Transverse colon (tissue), 4 donors: ENCODE measurements at regions not wholly inside any gene's neighbourhood (a gene's known extent, or its start where the extent isn't known, plus 50 kb on each side); places are given as distances from the start of the nearest gene placed in this dataset.

Experiments
- DNase-seq: peaks from one replicate; pipeline ENCODE4 v3.0.0-alpha.2; 2019
- H3K27ac ChIP-seq, 4 donors: fragments of 200-600 bp; sonication (generic); 2 replicates each; pipeline ENCODE4 v1.5.1; 2016 to 2018; ENCODE audit warnings: inconsistent platforms in 4 of 4
- H3K27me3 ChIP-seq: fragments of 200-600 bp; sonication (generic); 2 replicates; pipeline ENCODE4 v1.5.1; 2017; ENCODE audit warnings: inconsistent platforms
- H3K36me3 ChIP-seq, 4 donors: fragments of 200-600 bp; sonication (generic); 2 replicates each; pipeline ENCODE4 v1.5.1; 2017 to 2019; ENCODE audit warnings: inconsistent platforms in 4 of 4
- H3K4me1 ChIP-seq, 4 donors: fragments of 200-600 bp; sonication (generic); 2 replicates each; pipeline ENCODE4 v1.5.1; 2017 to 2020; ENCODE audit warnings: inconsistent platforms in 4 of 4
- H3K4me3 ChIP-seq, 4 donors: fragments of 200-600 bp; sonication (generic); 1 replicate in 1 of 4; 2 replicates in 3 of 4; pipeline versions ENCODE4 v1.5.1 to v1.6.1; 2017 to 2019; ENCODE audit warnings: inconsistent platforms in 4 of 4
- H3K9me3 ChIP-seq, 2 donors: fragments of 200-600 bp; sonication (generic); 2 replicates each; pipeline ENCODE4 v1.5.1; 2017 to 2019; ENCODE audit warnings: inconsistent platforms in 2 of 2
- EP300 ChIP-seq: sonication (generic); formaldehyde crosslinking; IDR thresholded peaks from one replicate; pipeline ENCODE4 v1.6.1; 2017; ENCODE audit warnings: antibody characterized with exemption, low read depth
- POLR2A ChIP-seq: fragments of 450-650 bp; IDR thresholded peaks from one replicate; pipeline ENCODE4 v1.6.1; 2016; ENCODE audit warnings: antibody characterized with exemption, mild to moderate bottlenecking, moderate library complexity
- POLR2AphosphoS5 ChIP-seq, 3 donors: sonication (generic); formaldehyde crosslinking; IDR thresholded peaks; one replicate each; pipeline ENCODE4 v1.6.1; 2016; ENCODE audit warnings: antibody characterized with exemption in 3 of 3
- whole genome bisulfite sequencing, 2 donors: methylation state at CpG; one replicate each; pipeline ENCODE4 v1.1.5; 2018; ENCODE audit warnings: low coverage in 1 of 2; 5-methylcytosine and 5-hydroxymethylcytosine counted together
- in situ Hi-C, 4 donors: fragments of 200-750 bp; cut with MboI; loops; one replicate each; pipeline versions ENCODE4 v1.15.0 to v1.15.1; 2017; ENCODE audit warnings: low sequenced_read_pairs in 3 of 4, low pct_ligation_motif_present in 1 of 4, low pct_unique_long_range_greater_than_20kb in 1 of 4
- intact Hi-C: fragments of 100-400 bp; cut with DNase I; formaldehyde crosslinking; loops from one replicate; pipeline ENCODE4 v1.15.1; 2023; ENCODE audit warnings: low total_unique reads
- TF ChIP-seq, protein P1 (sequence below), 5 experiments: fragments of 200-600 bp in 3 of 5; fragments of 450-650 bp in 2 of 5; sonication (generic) in 3 of 5; IDR thresholded peaks; 1 replicate in 2 of 5; 2 replicates in 3 of 5; pipeline ENCODE4 v1.5.1; 2016 to 2017; ENCODE audit warnings: antibody characterized with exemption in 5 of 5, inconsistent platforms in 3 of 5, mild to moderate bottlenecking in 2 of 5, moderate library complexity in 1 of 5

DNA sequence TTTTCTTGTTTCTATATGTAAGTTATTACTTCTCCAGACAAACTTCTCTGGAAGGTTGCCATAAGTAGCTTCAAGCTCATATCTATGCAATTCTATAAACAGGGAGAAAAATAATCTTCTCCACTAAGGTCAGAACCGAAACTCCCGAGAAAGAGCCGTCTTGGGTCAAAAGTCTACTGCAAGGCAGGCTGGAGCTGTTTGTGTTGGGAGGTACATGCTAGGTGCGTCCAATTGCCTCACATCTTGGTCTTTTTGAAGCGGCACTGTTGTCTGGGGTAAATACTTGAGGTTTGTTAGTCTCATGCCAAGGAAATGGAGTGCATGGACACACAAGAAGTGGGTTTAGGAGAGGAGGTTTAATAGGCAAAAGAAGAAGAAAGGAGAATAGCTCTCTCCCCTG lies 674.7 kb upstream of the TMEM132C start:
- H3K27me3 ChIP-seq: no peaks in the 10 kb centered on the region
- TF ChIP-seq POLR2A (no peak), EP300 (no peak), POLR2AphosphoS5 (IDR thresholded peaks at IDR 0.05) (no peak)
- TF ChIP-seq, protein P1, sequence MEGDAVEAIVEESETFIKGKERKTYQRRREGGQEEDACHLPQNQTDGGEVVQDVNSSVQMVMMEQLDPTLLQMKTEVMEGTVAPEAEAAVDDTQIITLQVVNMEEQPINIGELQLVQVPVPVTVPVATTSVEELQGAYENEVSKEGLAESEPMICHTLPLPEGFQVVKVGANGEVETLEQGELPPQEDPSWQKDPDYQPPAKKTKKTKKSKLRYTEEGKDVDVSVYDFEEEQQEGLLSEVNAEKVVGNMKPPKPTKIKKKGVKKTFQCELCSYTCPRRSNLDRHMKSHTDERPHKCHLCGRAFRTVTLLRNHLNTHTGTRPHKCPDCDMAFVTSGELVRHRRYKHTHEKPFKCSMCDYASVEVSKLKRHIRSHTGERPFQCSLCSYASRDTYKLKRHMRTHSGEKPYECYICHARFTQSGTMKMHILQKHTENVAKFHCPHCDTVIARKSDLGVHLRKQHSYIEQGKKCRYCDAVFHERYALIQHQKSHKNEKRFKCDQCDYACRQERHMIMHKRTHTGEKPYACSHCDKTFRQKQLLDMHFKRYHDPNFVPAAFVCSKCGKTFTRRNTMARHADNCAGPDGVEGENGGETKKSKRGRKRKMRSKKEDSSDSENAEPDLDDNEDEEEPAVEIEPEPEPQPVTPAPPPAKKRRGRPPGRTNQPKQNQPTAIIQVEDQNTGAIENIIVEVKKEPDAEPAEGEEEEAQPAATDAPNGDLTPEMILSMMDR (IDR thresholded peaks at IDR 0.05): no peak
- H3K9me3 ChIP-seq: no peaks in the 10 kb centered on the region
- H3K4me1 ChIP-seq: no peaks in the 10 kb centered on the region
- no peak overlapping the region for H3K27ac ChIP-seq
- WGBS, 2 donors: 36 to 95% methylated on average over 3 to 5 of the region's 5 CpGs
- intact Hi-C loops (no loop called here), in situ Hi-C loops (no loop called here)
- DNase-seq: no peak
- H3K4me3 ChIP-seq: no peak overlapping the region
- no peaks in the 10 kb centered on the region for H3K36me3 ChIP-seq

DNA sequence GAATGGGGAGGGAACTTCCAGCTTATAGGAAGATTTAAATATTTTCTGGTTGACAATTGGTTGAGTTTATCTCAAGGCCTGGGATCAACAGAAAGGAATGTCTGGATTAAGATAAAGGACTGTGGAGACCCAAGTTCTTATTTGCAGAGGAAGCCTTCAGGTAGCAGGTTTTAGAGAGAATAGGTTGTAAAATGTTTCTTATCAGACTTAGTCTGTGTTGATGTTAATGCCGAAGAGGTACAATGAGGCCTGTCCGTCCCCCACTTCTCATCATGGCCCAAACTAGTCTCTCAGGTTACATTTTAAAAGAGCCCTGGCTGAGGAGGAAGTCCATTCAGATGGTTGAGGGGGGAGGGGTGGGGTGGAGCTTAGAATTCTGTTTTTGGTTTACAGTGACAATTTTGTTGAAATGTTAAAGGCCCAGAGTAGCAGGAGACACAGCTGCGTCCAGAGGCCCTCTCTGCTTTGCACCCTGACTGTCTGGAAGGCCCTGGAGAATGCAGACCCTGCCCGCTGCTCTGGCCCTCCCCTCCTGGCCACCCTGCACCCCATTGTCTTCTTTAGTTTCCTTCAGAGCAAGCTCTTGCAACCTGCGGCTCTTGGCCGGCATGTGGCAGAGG lies 672.5 kb upstream of the TMEM132C start:
- H3K27me3 ChIP-seq: no peaks in the 10 kb centered on the region
- in situ Hi-C loops: no loop called here
- no peaks in the 10 kb centered on the region for H3K36me3 ChIP-seq
- DNase-seq: no peak
- H3K27ac ChIP-seq: no peak overlapping the region
- no peaks in the 10 kb centered on the region for H3K4me1 ChIP-seq
- H3K9me3 ChIP-seq: no peaks in the 10 kb centered on the region
- WGBS, 2 donors: 40 to 72% methylated on average over 3 to 6 of the region's 6 CpGs
- no peak overlapping the region for H3K4me3 ChIP-seq
- TF ChIP-seq POLR2A (no peak), EP300 (no peak), POLR2AphosphoS5 (IDR thresholded peaks at IDR 0.05) (no peak)
- TF ChIP-seq, protein P1 (IDR thresholded peaks at IDR 0.05): no peak
- intact Hi-C loops: no loop called here

DNA sequence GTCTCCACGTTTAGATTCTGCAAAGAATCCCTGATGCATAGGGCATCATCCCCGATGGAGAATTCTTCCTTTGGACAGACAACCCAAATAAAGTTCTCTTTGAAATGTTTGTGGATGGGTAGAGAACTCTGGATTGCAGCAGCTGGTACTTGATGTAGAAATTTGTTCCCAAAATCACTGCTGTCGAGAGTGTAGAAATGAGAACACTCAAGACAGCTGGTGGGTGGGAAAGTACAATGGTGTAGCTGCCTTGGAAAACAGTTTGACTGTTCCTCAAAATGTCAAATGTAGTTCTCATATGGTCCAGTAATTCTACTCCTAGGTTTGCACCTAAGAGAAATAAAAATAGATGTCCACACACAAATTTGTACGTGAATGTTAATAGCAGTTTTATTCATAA lies 671.5 kb upstream of the TMEM132C start:
- in situ Hi-C loops: no loop called here
- intact Hi-C loops: no loop called here
- no peaks in the 10 kb centered on the region for H3K9me3 ChIP-seq

DNA sequence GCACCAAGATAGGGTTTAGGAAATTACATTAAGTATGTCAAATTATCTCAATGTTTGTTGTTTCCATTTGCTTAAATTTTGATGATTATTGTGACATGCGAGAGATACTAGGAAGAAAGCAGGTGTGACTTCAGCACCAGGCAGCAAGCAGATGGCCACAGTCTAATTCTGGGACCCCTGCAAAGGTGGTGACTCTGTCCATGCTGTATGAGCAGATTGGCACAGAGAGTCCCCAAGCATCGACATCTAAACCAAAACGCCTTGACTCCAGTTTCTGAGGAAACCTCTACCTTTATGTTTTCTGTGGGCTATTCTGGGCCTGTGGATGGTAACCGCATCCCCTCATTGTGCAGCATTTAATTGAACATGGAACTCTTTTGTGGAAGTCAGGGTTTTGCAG lies 670.1 kb upstream of the TMEM132C start:
- WGBS, 2 donors: 81 to 96% methylated on average over 2 to 4 of the region's 4 CpGs
- no peak overlapping the region for H3K27ac ChIP-seq
- no peak for TF ChIP-seq EP300
- TF ChIP-seq POLR2A: no peak
- TF ChIP-seq, protein P1 (IDR thresholded peaks at IDR 0.05): no peak
- no peak for TF ChIP-seq POLR2AphosphoS5 (IDR thresholded peaks at IDR 0.05)
- in situ Hi-C loops: no loop called here
- no peak overlapping the region for H3K4me3 ChIP-seq
- no peaks in the 10 kb centered on the region for H3K4me1 ChIP-seq
- H3K27me3 ChIP-seq: no peaks in the 10 kb centered on the region
- no peaks in the 10 kb centered on the region for H3K36me3 ChIP-seq
- no peaks in the 10 kb centered on the region for H3K9me3 ChIP-seq
- no peak for DNase-seq
- intact Hi-C loops: no loop called here

More for the DNA sequence above, 671.5 kb upstream of the TMEM132C start:
- DNase-seq: no peak
- no peak for TF ChIP-seq POLR2AphosphoS5 (IDR thresholded peaks at IDR 0.05)
- no peak for TF ChIP-seq POLR2A
- no peak for TF ChIP-seq EP300
- Histone ChIP-seq H3K4me1 (no peaks in the 10 kb centered on the region), H3K27me3 (no peaks in the 10 kb centered on the region), H3K4me3 (no peak overlapping the region), H3K36me3 (no peaks in the 10 kb centered on the region), H3K27ac (no peak overlapping the region)
- 68 to 80% methylated on average over 4 of the region's 4 CpGs for WGBS, 2 donors

DNA sequence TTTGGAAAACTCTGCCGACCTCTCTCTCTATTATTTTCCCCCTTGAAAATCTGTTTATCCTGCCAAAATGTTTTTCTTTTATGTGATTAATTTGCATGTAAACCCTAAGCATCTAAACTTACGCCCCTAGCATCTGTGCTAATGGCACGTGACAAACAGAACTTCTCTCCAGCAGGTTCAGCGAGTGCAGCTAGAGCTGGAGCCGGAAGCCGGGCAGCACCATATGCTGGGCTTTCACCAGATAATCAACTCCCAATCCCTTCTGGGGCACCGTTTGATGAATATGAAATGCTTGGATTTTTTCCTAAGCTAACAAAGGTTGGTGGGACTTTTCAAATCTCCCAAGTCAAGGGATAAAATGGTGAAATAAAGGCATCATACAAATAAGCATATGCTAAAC lies 667.5 kb upstream of the TMEM132C start:
- in situ Hi-C loops: no loop called here
- DNase-seq: no peak
- Histone ChIP-seq H3K4me3 (no peak overlapping the region), H3K27ac (no peak overlapping the region), H3K27me3 (no peaks in the 10 kb centered on the region), H3K4me1 (no peaks in the 10 kb centered on the region), H3K9me3 (no peaks in the 10 kb centered on the region), H3K36me3 (no peaks in the 10 kb centered on the region)
- TF ChIP-seq, protein P1 (IDR thresholded peaks at IDR 0.05): no peak
- TF ChIP-seq EP300 (no peak), POLR2AphosphoS5 (IDR thresholded peaks at IDR 0.05) (no peak), POLR2A (no peak)
- intact Hi-C loops: no loop called here
- WGBS, 2 donors: 79 to 80% methylated on average over 5 to 7 of the region's 7 CpGs
